ENCODE measurements at regions not wholly inside any gene's neighbourhood (a gene's known extent, or its start where the extent isn't known, plus 50 kb on each side); places are given as distances from the start of the nearest gene placed in this dataset.

DNA sequence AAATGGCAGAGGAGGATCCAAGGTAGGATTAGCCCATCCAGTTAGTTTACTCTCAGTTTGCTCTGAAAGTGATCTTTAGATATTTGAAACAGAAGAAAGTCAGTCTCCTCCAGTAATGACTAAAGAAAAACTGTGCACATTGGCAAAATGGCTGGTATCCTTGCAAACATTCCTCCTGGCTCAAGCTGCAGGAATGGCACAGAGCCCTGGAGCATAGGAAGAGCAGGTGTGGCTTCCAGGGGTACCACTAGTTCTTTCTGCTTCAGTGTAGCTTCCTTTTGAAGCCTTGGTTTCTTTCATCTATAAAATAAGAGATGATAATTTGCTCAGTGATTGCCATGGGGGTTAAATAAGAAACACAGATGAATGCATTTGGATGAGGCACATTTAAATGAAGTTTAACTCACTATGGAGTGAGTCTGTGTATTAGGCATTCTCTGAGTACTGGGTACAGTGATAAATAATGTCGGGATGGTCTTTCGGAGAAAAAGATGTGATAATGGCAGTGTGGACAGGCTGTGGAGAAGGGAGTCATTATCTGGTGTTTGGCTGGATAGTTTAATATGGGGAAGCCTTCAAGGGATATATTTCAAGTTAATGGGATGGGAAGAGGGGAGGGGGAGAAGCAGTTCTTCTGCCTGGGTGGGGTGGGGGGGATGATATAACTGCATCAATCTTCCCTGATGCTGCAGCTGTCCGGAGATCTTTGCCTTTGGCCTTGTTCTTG lies 217.3 kb upstream of the KLF4 start:
- no peak for DNase-seq (ENCODE audit: low read depth, low spot score)

- DNase-seq (ENCODE audit: low read depth, low spot score), result no peak
Observed at GRCh38 chr9:107705521-107705920, 216.0 kb upstream of the KLF4 start.

- DNase-seq (ENCODE audit: low read depth, low spot score), result no peak
Observed at GRCh38 chr9:107704774-107705173, 215.2 kb upstream of the KLF4 start.

DNA sequence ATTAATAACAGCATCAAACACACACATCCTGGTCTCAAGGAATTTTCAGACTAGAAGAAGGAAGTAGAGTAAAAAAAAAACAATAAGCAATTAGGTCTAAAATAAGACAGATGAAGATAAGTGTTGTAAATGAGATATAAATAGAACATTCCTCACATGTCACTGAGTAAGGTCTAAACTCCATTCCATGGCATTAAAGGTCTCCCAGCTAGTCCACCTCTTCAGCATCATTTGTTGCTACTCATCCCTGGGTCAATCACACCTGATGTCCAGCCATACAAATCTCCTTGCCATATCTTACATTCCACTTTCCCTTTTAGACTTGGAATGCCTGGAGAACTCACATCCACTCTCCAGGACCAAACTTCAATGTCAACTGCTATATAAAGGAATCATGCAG lies 214.1 kb upstream of the KLF4 start:
- DNase-seq (ENCODE audit: low read depth, low spot score), result no peak

DNA sequence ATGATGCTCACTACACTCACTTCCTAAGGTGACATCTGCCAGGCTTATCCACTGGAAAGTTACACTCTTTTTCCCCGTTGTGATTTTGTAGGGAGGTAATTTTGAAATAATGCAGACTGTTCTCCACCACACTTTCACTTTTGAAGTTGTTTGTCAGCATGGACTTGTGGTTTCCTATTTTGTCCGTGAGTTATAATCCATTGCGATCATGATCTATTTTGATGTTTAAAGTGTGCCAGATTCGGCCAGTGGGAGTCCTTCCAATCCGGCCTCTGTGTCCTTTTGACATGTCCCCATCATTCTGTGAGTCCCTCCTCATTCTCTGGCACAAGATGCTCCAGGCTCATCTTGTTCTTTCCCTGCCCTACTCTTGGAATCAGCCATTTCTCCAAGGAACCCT lies 211.3 kb upstream of the KLF4 start:
- DNase-seq (ENCODE audit: low read depth, low spot score), result no peak

DNA sequence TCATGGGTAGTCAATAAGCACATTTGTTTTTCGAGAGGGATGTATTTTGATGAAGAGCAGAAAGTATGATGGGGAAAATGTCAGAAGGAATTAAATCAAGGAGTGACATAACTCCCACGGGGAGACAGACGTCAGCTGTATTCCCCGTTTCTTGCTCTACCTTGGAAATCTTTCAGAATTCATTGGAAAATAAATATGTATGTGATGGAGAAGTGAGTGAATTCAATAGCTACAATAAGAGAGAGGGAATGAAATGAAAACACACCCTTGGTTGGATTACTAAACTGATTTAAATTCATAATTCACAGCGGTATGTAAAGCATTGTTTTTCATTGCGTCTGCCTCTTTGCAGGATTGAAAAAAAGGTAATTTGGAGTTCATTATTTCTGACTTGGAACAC lies 209.7 kb upstream of the KLF4 start:
- no peak for DNase-seq (ENCODE audit: low read depth, low spot score)

- DNase-seq (ENCODE audit: low read depth, low spot score), result no peak
Observed at GRCh38 chr9:107698779-107699178, 209.2 kb upstream of the KLF4 start.

DNA sequence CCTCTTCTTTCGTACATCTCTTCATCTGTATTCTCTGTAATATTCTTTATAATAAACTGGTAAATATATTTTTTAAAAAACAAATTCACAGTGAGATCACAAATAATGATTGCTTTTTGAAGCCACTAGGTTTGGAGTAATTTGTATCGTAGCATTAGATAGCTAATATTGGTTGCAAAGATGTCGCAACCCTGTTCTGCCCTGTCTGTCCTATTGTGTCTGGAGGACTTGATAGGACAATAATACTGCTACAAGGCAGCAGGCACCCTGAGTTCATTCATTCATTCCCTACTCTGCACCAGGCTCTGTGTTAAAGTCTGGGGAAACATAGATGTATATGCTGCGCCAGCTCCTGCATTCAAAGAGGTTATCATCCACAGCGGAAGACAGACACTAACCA lies 206.7 kb upstream of the KLF4 start:
- no peak for DNase-seq (ENCODE audit: low read depth, low spot score)

DNA sequence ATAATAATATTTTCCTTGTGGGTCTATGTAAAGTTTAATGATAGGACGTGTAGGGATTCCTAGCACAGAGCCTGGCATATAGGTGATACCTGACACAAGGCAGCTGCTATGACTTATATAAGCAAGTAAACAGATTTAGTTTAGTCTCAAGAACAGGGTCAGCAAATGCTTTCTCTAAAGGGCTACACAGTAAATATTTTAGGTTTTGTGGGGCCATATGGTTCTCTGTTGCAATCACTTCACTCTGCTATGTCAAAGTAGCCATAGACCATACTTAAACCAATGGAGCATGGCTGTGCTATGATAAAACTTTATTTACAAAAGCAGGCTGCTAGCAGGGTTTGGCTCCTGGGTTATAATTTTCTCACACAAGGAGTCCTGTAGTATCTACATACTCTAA lies 204.8 kb upstream of the KLF4 start:
- DNase-seq (ENCODE audit: low read depth, low spot score), result no peak

- DNase-seq (ENCODE audit: low read depth, low spot score), result no peak
Observed at GRCh38 chr9:107693625-107694326, 204.2 kb upstream of the KLF4 start.

DNA sequence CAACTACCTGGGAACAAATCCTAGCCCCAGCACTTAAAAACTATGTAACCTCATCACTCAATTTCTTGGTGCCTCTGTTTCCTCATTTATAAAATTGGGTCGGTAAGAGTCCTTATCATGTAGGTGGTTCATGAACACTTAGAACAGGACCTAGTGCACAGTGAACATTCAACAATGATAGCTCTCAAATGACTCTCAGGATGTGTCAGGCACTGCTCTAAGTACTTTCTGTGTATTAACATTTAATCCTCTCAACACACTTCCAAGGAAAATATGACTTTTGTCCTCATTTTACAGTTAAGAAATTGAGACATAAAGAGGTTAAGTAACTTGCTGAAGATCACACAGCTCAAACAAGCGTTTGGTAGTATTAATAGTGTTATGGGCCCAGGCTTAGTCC lies 202.1 kb upstream of the KLF4 start:
- no peak for DNase-seq (ENCODE audit: low read depth, low spot score)

- no peak for DNase-seq (ENCODE audit: low read depth, low spot score)
Observed at GRCh38 chr9:107690021-107690420, 200.5 kb upstream of the KLF4 start.

GRCh38 chr9:107688728-107689127 lies 199.2 kb upstream of the KLF4 start:
- DNase-seq (ENCODE audit: low read depth, low spot score), result no peak

- DNase-seq (ENCODE audit: low read depth, low spot score), result no peak
Observed at GRCh38 chr9:107685901-107686300, 196.3 kb upstream of the KLF4 start.

DNA sequence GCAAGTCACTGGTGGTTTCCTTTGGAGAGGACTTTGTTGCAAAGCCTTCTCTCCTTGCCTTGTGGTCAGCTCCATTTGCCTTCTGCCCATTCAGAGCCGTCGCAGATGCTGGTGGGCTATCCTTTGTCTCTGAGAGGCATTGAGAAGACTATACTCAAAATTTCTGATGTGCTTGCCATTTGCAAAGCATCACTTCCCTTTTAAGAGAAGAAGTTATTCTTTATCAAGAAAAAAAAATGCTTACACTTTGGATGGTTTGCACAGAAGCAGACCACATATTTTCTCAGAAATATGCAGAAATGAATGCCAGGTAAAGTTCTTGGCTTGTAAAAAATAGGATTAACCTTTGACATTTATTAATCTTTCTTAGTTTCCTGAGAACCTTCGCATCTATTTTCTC lies 195.8 kb upstream of the KLF4 start:
- no peak for DNase-seq (ENCODE audit: low read depth, low spot score)

DNA sequence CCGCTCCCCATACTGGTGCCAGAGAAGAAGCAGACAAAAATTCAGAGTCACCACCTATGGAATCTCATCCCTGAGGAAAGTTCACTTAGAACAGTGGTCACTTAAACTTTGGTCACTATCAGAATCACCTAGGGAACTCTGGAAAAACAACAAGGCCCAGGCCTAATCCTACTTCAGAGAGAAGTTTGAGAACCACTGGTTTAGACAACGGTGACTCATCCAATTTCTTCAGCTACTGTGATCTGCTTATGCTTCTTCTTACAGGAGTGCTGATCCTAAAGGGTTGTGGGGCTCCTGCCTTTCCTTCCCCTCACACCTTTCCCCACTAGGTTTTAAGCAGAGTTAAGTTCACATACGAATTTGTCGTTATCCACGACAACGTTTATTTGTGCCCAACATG lies 194.7 kb upstream of the KLF4 start:
- DNase-seq (ENCODE audit: low read depth, low spot score), result no peak

DNA sequence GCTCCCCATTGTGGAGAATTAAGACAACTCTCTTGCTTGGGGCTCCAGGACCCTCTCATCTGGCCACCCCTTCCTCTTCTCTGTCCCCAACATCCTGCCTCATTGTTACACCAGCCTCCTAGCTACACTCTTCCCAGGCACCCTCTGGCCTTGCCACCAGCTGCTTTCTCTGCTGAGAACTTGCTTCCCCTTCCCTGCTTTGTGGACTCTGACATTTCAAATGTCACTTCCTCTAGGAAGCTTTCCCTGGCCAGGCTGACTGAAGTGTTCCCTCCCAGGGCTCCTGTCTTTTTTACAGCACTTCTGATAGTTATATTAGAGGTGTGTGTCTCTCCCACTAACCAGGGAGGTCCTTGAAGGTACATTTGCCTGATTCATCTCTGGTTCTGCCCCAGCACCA lies 194.0 kb upstream of the KLF4 start:
- DNase-seq (ENCODE audit: low read depth, low spot score), result no peak

- DNase-seq (ENCODE audit: low read depth, low spot score), result no peak
Observed at GRCh38 chr9:107681988-107682387, 192.4 kb upstream of the KLF4 start.

DNA sequence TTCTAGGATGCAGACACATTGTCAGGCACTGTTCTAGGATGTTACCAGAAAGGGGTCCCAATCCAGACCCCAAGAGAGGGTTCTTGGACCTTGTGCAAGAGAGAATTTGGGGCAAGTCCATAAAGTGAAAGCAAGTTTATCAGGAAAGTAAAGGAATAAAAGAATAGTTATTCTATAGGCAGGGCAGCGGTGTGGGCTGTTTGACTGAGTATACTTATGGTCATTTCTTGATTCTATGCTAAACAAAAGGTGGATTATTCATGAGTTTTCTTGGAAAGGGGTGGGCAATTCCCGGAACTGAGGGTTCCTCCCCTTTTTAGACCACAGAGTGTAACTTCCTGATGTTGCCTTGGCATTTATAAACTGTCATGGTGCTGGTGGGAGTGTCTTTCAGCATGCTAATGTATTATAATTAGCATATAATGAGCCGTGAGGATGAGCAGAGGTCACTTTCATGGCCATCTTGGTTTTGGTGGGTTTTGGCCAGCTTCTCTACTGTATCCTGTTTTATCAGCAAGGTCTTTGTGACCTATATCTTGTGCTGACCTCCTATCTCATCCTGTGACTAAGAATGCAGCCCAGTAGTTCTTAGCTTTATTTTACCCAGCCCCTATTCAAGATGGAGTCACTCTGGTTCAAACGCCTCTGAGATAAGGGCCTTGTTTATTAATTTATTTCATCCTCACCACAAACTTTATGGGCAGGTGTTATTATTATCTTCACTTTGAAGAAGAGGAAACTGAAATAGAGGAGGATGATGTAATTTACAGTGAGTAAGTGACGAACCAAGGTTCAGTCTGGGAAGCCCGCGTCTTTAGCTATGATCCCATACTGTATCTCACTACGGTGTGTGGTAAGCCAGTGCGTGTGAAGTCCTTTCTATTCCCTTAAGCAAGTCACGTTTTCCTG lies 186.0 kb upstream of the KLF4 start:
- DNase-seq (ENCODE audit: low read depth, low spot score), result no peak

- no peak for DNase-seq (ENCODE audit: low read depth, low spot score)
Observed at GRCh38 chr9:107674721-107675277, 185.2 kb upstream of the KLF4 start.

DNA sequence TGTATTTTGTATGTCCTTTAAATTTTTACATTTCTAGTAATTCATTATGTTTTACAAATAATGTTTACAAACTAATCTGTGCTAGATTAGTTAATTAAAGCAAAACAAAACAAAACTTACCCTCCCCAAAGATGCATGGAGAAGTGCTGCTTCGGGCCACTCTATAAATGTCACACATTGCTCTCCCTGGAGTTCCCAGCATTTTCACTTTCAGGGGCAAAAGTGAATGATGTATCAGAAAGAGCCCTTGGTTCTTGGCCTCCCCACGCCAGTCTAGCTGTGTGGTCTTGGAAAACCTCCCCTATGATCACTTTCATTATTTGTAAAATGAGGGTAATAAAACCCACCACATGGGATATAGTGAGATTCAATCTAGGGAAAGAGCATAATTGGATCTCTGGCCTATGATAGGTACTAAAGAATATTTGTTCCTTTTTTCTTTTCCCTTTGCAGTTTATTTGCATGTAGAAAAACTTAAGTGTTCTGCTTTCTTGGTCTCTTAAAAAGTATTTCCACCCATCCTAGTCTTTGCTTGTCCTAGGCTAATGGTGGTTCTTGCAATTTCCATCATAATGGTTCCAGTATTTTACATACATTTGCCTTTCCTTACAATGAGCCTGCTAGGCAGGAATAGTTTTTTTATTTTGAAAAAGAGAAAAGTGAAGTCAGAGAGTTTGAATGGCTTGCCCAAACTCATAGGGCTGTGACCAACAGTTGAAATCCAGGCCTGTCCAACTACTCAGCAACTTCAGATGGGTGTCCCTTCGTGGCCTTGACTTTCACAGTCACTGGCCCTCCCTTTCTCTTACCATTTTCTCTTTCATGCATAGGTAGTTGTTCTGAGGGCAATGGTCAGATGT lies 184.5 kb upstream of the KLF4 start:
- no peak for DNase-seq (ENCODE audit: low read depth, low spot score)
